CD4-positive, alpha-beta T cell (primary cell): ENCODE measurements at regions not wholly inside any gene's neighbourhood (a gene's known extent, or its start where the extent isn't known, plus 50 kb on each side); places are given as distances from the start of the nearest gene placed in this dataset.

Source experiments
- ATAC-seq: fragments of 200-7000 bp; cut with Tn5 transposase; one replicate; pipeline ENCODE4 v1.10.0; 2022; ENCODE audit warnings: mild to moderate bottlenecking; ENCODE audit not compliant: poor library complexity
- CTCF ChIA-PET: fragments of 350-600 bp; sonication (Branson Sonifier 250); formaldehyde crosslinking; loops from one replicate; lab custom pipeline; 2021; ENCODE audit warnings: antibody characterized with exemption, inconsistent platforms; lab: Charles Lee
- POLR2A ChIA-PET: fragments of 350-600 bp; sonication (Branson Sonifier 250); formaldehyde crosslinking; loops from one replicate; lab custom pipeline; 2021; ENCODE audit warnings: antibody characterized with exemption, inconsistent platforms; lab: Charles Lee
- DNase-seq, 14 experiments: peaks; one replicate each; pipeline ENCODE4 v3.0.0-alpha.2; 2013 to 2020; ENCODE audit warnings: mixed read lengths in 2 of 14
- H3K27ac ChIP-seq, 2 donors: one replicate each; pipeline versions ENCODE4 v1.5.1 to v1.7.0; 2013; ENCODE audit warnings: low read length in 2 of 2, low read depth in 1 of 2, mild to moderate bottlenecking in 1 of 2
- H3K27me3 ChIP-seq, 2 experiments: 1 replicate in 1 of 2; 2 replicates in 1 of 2; pipeline versions ENCODE4 v1.6.1 to v1.7.0; 2013; ENCODE audit warnings: low read length in 2 of 2, control low read depth in 1 of 2, mild to moderate bottlenecking in 1 of 2, moderate library complexity in 1 of 2; ENCODE audit not compliant: insufficient read depth in 2 of 2, control insufficient read depth in 1 of 2
- H3K36me3 ChIP-seq: one replicate; pipeline ENCODE4 v1.6.1; 2013; ENCODE audit warnings: low read length, control low read depth; ENCODE audit not compliant: insufficient read depth
- H3K4me1 ChIP-seq: one replicate; pipeline ENCODE4 v1.6.1; 2013; ENCODE audit warnings: low read length, control low read depth; ENCODE audit not compliant: insufficient read depth
- H3K4me3 ChIP-seq: one replicate; pipeline ENCODE4 v1.5.1; 2013; ENCODE audit warnings: mild to moderate bottlenecking, low read length, moderate library complexity
- H3K9me3 ChIP-seq, 2 experiments: 1 replicate in 1 of 2; 2 replicates in 1 of 2; pipeline versions ENCODE4 v1.6.1 to v1.7.0; 2013; ENCODE audit warnings: low read length in 2 of 2, mild to moderate bottlenecking in 2 of 2, control low read depth in 1 of 2, moderate library complexity in 1 of 2; ENCODE audit not compliant: control insufficient read depth in 1 of 2, insufficient read depth in 1 of 2
- H3K27ac Mint-ChIP-seq: one replicate; pipeline ENCODE4 v1.8.0; 2020; ENCODE audit warnings: mixed read lengths
- H3K27me3 Mint-ChIP-seq: one replicate; pipeline ENCODE4 v1.8.0; 2021; ENCODE audit warnings: mixed read lengths
- H3K36me3 Mint-ChIP-seq: one replicate; pipeline ENCODE4 v1.8.0; 2021; ENCODE audit warnings: low read depth, mixed read lengths
- H3K4me1 Mint-ChIP-seq: one replicate; pipeline ENCODE4 v1.8.0; 2021; ENCODE audit warnings: low read depth, mixed read lengths
- H3K4me3 Mint-ChIP-seq: one replicate; pipeline ENCODE4 v1.8.0; 2020; ENCODE audit warnings: mild to moderate bottlenecking, mixed read lengths
- H3K9me3 Mint-ChIP-seq: one replicate; pipeline ENCODE4 v1.8.0; 2020; ENCODE audit warnings: mixed read lengths
- intact Hi-C, 2 experiments: fragments of 100-400 bp; cut with DNase I in 1 of 2; cut with micrococcal nuclease in 1 of 2; formaldehyde crosslinking; loops; one replicate each; pipeline versions ENCODE4 v1.15.1 to v1.9.0; 2023 to 2025; cut with DNase I, micrococcal nuclease
- TF ChIP-seq, protein P1 (sequence below): fragments of 200-600 bp; IDR thresholded peaks from one replicate; pipeline ENCODE4 v1.8.0; 2022; ENCODE audit warnings: antibody characterized with exemption, mild to moderate bottlenecking

DNA sequence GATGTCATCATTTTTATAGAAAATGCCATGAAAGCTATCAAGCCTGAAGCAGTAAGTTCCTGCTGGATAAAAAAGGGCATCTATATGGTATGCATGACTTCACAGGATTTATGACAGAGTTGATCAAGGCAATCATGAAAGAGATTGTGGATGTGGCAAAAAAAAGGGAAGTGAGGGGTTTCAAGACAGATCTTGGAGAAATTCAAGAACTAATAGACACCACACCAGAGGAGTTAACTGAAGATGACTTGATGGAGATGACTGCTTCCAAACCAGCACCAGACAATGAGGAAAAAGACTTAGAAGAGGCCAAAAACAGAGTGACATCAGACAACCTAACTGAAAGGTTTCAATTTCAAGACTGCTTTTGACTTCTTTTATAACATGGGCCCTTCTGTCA lies 691.1 kb upstream of the SLC10A2 start:
- POLR2A ChIA-PET, result no interaction called here
- CTCF ChIA-PET, result no interaction called here
- H3K4me3 ChIP-seq, result no peak overlapping the region
- intact Hi-C loops, result no loop called here
- H3K27me3 ChIP-seq, result no peaks in the 10 kb centered on the region
- no peak overlapping the region for H3K4me3 Mint-ChIP-seq
- DNase-seq (no peak), ATAC-seq (no peak)
- no peaks in the 10 kb centered on the region for H3K4me1 Mint-ChIP-seq
- no peaks in the 10 kb centered on the region for H3K36me3 Mint-ChIP-seq
- no peak overlapping the region for H3K27ac ChIP-seq
- H3K9me3 ChIP-seq, result no peaks in the 10 kb centered on the region
- H3K27ac Mint-ChIP-seq, result no peak overlapping the region
- no peaks in the 10 kb centered on the region for H3K9me3 Mint-ChIP-seq
- no peaks in the 10 kb centered on the region for H3K36me3 ChIP-seq
- no peaks in the 10 kb centered on the region for H3K4me1 ChIP-seq
- no peaks in the 10 kb centered on the region for H3K27me3 Mint-ChIP-seq
- TF ChIP-seq, protein P1, sequence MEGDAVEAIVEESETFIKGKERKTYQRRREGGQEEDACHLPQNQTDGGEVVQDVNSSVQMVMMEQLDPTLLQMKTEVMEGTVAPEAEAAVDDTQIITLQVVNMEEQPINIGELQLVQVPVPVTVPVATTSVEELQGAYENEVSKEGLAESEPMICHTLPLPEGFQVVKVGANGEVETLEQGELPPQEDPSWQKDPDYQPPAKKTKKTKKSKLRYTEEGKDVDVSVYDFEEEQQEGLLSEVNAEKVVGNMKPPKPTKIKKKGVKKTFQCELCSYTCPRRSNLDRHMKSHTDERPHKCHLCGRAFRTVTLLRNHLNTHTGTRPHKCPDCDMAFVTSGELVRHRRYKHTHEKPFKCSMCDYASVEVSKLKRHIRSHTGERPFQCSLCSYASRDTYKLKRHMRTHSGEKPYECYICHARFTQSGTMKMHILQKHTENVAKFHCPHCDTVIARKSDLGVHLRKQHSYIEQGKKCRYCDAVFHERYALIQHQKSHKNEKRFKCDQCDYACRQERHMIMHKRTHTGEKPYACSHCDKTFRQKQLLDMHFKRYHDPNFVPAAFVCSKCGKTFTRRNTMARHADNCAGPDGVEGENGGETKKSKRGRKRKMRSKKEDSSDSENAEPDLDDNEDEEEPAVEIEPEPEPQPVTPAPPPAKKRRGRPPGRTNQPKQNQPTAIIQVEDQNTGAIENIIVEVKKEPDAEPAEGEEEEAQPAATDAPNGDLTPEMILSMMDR, result no peak

DNA sequence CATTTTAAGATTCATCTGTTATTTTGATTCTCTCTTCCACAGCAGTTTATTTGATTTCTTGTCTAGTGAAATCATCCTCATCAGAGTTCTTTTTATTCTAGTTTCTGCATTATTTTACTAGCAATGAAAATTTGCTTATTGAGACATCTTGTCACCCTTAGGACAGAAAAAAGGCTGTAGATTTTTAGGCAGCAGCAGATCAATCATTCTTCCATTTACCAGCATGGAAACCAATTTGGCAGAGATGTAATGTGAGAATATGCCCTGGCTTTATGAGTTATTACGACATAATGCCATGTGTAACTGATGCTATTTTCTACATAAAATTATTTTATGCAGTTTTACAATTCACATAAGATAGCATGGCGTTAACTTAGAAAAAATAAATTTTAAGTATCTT lies 688.6 kb upstream of the SLC10A2 start:
- Mint-ChIP-seq H3K4me1 (no peaks in the 10 kb centered on the region), H3K27ac (no peak overlapping the region), H3K4me3 (no peak overlapping the region), H3K27me3 (no peaks in the 10 kb centered on the region), H3K36me3 (no peaks in the 10 kb centered on the region), H3K9me3 (no peaks in the 10 kb centered on the region)
- Histone ChIP-seq H3K27me3 (no peaks in the 10 kb centered on the region), H3K36me3 (no peaks in the 10 kb centered on the region), H3K4me1 (no peaks in the 10 kb centered on the region), H3K4me3 (no peak overlapping the region), H3K27ac (no peak overlapping the region), H3K9me3 (no peaks in the 10 kb centered on the region)
- ChIA-PET POLR2A (no interaction called here), CTCF (no interaction called here)
- TF ChIP-seq, protein P1, result no peak
- intact Hi-C loops, result no loop called here
- ATAC-seq (no peak), DNase-seq (no peak)

DNA sequence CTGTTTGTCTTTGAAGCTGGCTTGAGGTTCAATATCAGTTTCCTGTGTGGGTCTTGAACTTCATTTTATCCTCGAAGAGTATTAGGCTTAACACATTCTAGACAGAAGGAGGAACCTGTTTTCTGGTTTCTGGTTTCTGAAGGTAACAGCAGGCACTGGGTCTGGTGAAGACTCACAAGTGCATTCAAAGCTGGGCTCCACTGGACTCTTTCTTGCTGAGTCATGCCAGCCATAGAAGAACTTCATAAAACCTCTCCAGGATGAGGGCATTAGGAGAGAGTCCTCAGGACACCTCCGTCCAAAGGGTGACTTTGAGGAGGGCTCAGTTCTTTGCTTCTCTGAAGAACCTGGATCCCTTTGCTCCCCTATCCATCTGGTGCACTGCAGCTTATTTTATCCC lies 668.6 kb upstream of the SLC10A2 start:
- H3K4me1 Mint-ChIP-seq, result no peaks in the 10 kb centered on the region
- H3K27me3 Mint-ChIP-seq, result no peaks in the 10 kb centered on the region
- H3K27ac Mint-ChIP-seq, result no peak overlapping the region
- H3K36me3 Mint-ChIP-seq, result no peaks in the 10 kb centered on the region
- Histone ChIP-seq H3K9me3 (no peaks in the 10 kb centered on the region), H3K27me3 (no peaks in the 10 kb centered on the region), H3K4me3 (no peak overlapping the region), H3K36me3 (no peaks in the 10 kb centered on the region), H3K4me1 (no peaks in the 10 kb centered on the region), H3K27ac (no peak overlapping the region)
- no peak for ATAC-seq
- intact Hi-C loops, result no loop called here
- ChIA-PET POLR2A (no interaction called here), CTCF (no interaction called here)
- peaks cover 9% of the 10 kb centered on the region for H3K9me3 Mint-ChIP-seq
- DNase-seq, result no peak
- H3K4me3 Mint-ChIP-seq, result no peak overlapping the region
- TF ChIP-seq, protein P1, result no peak
